CD4-positive, alpha-beta T cell (primary cell): ENCODE measurements at regions not wholly inside any gene's neighbourhood (a gene's known extent, or its start where the extent isn't known, plus 50 kb on each side); places are given as distances from the start of the nearest gene placed in this dataset.
A peak's percentile ranks its signal among the peaks of the same experiment; 100 is the strongest.
"Not testable (repeated sequence)": the region's sequence is repeated elsewhere in the genome, so short reads cannot be mapped to it uniquely, and the experiment has no call there.

Experiments used
- ATAC-seq: fragments of 200-7000 bp; cut with Tn5 transposase; one replicate; pipeline ENCODE4 v1.10.0; 2022; ENCODE audit warnings: mild to moderate bottlenecking; ENCODE audit not compliant: poor library complexity
- CTCF ChIA-PET: fragments of 350-600 bp; sonication (Branson Sonifier 250); formaldehyde crosslinking; loops from one replicate; lab custom pipeline; 2021; ENCODE audit warnings: antibody characterized with exemption, inconsistent platforms; lab: Charles Lee
- POLR2A ChIA-PET: fragments of 350-600 bp; sonication (Branson Sonifier 250); formaldehyde crosslinking; loops from one replicate; lab custom pipeline; 2021; ENCODE audit warnings: antibody characterized with exemption, inconsistent platforms; lab: Charles Lee
- DNase-seq, 14 experiments: peaks; one replicate each; pipeline ENCODE4 v3.0.0-alpha.2; 2013 to 2020; ENCODE audit warnings: mixed read lengths in 2 of 14
- H3K27ac ChIP-seq, 2 donors: one replicate each; pipeline versions ENCODE4 v1.5.1 to v1.7.0; 2013; ENCODE audit warnings: low read length in 2 of 2, low read depth in 1 of 2, mild to moderate bottlenecking in 1 of 2
- H3K27me3 ChIP-seq, 2 experiments: 1 replicate in 1 of 2; 2 replicates in 1 of 2; pipeline versions ENCODE4 v1.6.1 to v1.7.0; 2013; ENCODE audit warnings: low read length in 2 of 2, control low read depth in 1 of 2, mild to moderate bottlenecking in 1 of 2, moderate library complexity in 1 of 2; ENCODE audit not compliant: insufficient read depth in 2 of 2, control insufficient read depth in 1 of 2
- H3K36me3 ChIP-seq: one replicate; pipeline ENCODE4 v1.6.1; 2013; ENCODE audit warnings: low read length, control low read depth; ENCODE audit not compliant: insufficient read depth
- H3K4me1 ChIP-seq: one replicate; pipeline ENCODE4 v1.6.1; 2013; ENCODE audit warnings: low read length, control low read depth; ENCODE audit not compliant: insufficient read depth
- H3K4me3 ChIP-seq: one replicate; pipeline ENCODE4 v1.5.1; 2013; ENCODE audit warnings: mild to moderate bottlenecking, low read length, moderate library complexity
- H3K9me3 ChIP-seq, 2 experiments: 1 replicate in 1 of 2; 2 replicates in 1 of 2; pipeline versions ENCODE4 v1.6.1 to v1.7.0; 2013; ENCODE audit warnings: low read length in 2 of 2, mild to moderate bottlenecking in 2 of 2, control low read depth in 1 of 2, moderate library complexity in 1 of 2; ENCODE audit not compliant: control insufficient read depth in 1 of 2, insufficient read depth in 1 of 2
- H3K27ac Mint-ChIP-seq: one replicate; pipeline ENCODE4 v1.8.0; 2020; ENCODE audit warnings: mixed read lengths
- H3K27me3 Mint-ChIP-seq: one replicate; pipeline ENCODE4 v1.8.0; 2021; ENCODE audit warnings: mixed read lengths
- H3K36me3 Mint-ChIP-seq: one replicate; pipeline ENCODE4 v1.8.0; 2021; ENCODE audit warnings: low read depth, mixed read lengths
- H3K4me1 Mint-ChIP-seq: one replicate; pipeline ENCODE4 v1.8.0; 2021; ENCODE audit warnings: low read depth, mixed read lengths
- H3K4me3 Mint-ChIP-seq: one replicate; pipeline ENCODE4 v1.8.0; 2020; ENCODE audit warnings: mild to moderate bottlenecking, mixed read lengths
- H3K9me3 Mint-ChIP-seq: one replicate; pipeline ENCODE4 v1.8.0; 2020; ENCODE audit warnings: mixed read lengths
- intact Hi-C, 2 experiments: fragments of 100-400 bp; cut with DNase I in 1 of 2; cut with micrococcal nuclease in 1 of 2; formaldehyde crosslinking; loops; one replicate each; pipeline versions ENCODE4 v1.15.1 to v1.9.0; 2023 to 2025; cut with DNase I, micrococcal nuclease
- TF ChIP-seq, protein P1 (sequence below): fragments of 200-600 bp; IDR thresholded peaks from one replicate; pipeline ENCODE4 v1.8.0; 2022; ENCODE audit warnings: antibody characterized with exemption, mild to moderate bottlenecking

- peaks cover under 1% of the 10 kb centered on the region for H3K9me3 Mint-ChIP-seq
- peaks cover 6 to 9% of the 10 kb centered on the region in 2 experiments for H3K9me3 ChIP-seq
- ATAC-seq (no peak), DNase-seq (no peak)
- no peaks in the 10 kb centered on the region for H3K4me1 Mint-ChIP-seq
- H3K4me3 ChIP-seq, result no peak overlapping the region
- peaks cover 8% of the 10 kb centered on the region for H3K27me3 Mint-ChIP-seq
- no peak overlapping the region for H3K27ac Mint-ChIP-seq
- H3K27me3 ChIP-seq, result no peaks in the 10 kb centered on the region
- no peak overlapping the region for H3K27ac ChIP-seq
- ChIA-PET POLR2A (no interaction called here), CTCF (interaction anchor here (0.6 kb wide), 1 partner anchor 241 kb away, joined by 3 read pairs; no protein-coding TSS in a partner anchor)
- intact Hi-C loops, result no loop called here
- no peak overlapping the region for H3K4me3 Mint-ChIP-seq
- TF ChIP-seq, protein P1, sequence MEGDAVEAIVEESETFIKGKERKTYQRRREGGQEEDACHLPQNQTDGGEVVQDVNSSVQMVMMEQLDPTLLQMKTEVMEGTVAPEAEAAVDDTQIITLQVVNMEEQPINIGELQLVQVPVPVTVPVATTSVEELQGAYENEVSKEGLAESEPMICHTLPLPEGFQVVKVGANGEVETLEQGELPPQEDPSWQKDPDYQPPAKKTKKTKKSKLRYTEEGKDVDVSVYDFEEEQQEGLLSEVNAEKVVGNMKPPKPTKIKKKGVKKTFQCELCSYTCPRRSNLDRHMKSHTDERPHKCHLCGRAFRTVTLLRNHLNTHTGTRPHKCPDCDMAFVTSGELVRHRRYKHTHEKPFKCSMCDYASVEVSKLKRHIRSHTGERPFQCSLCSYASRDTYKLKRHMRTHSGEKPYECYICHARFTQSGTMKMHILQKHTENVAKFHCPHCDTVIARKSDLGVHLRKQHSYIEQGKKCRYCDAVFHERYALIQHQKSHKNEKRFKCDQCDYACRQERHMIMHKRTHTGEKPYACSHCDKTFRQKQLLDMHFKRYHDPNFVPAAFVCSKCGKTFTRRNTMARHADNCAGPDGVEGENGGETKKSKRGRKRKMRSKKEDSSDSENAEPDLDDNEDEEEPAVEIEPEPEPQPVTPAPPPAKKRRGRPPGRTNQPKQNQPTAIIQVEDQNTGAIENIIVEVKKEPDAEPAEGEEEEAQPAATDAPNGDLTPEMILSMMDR, result no peak
- no peaks in the 10 kb centered on the region for H3K36me3 Mint-ChIP-seq
- H3K36me3 ChIP-seq, result no peaks in the 10 kb centered on the region
- no peaks in the 10 kb centered on the region for H3K4me1 ChIP-seq
Measured at GRCh38 chr9:79431019-79431679, 140.6 kb upstream of the TLE4 start.

DNA sequence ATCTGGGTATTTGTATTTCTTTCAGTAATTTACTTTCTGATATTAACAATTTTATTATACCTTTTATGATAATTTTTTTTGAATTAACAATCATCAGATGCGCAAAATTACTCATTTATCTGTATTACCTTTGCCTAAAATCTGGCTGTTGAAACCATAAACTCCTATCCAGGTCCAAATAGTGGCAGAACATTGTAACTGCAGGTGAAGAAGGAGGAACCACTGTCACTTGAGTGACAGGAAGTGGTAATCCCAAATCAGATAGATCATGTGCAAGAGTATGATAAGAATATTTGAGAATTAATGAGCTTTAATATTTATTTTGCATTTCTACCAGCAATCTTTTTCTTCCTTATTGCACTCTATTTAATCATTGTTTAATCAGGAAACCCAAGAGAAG is 139.3 kb upstream of the TLE4 start:
- H3K4me1 ChIP-seq, result no peaks in the 10 kb centered on the region
- H3K27me3 ChIP-seq, result peaks cover 0 to 2% of the 10 kb centered on the region in 2 experiments
- Mint-ChIP-seq H3K4me1 (no peaks in the 10 kb centered on the region), H3K27ac (no peak overlapping the region), H3K4me3 (no peak overlapping the region), H3K27me3 (peaks cover 12% of the 10 kb centered on the region), H3K9me3 (no peaks in the 10 kb centered on the region), H3K36me3 (no peaks in the 10 kb centered on the region)
- DNase-seq, result peak in 2 of 14 experiments; percentile 2 to 4
- ATAC-seq, result no peak
- H3K27ac ChIP-seq, result no peak overlapping the region
- H3K4me3 ChIP-seq, result no peak overlapping the region
- intact Hi-C loops, result no loop called here
- POLR2A ChIA-PET, result interaction anchor here (0.9 kb wide), 1 partner anchor 140 kb away, joined by 3 read pairs; the partner anchor contains the start of gene TLE4
- TF ChIP-seq, protein P1, result no peak
- CTCF ChIA-PET, result no interaction called here
- H3K36me3 ChIP-seq, result no peaks in the 10 kb centered on the region
- H3K9me3 ChIP-seq, result no peaks in the 10 kb centered on the region

- Mint-ChIP-seq H3K9me3 (no peaks in the 10 kb centered on the region), H3K4me3 (no peak overlapping the region), H3K27ac (no peak overlapping the region), H3K4me1 (no peaks in the 10 kb centered on the region), H3K36me3 (no peaks in the 10 kb centered on the region), H3K27me3 (peaks cover 11% of the 10 kb centered on the region)
- intact Hi-C loops, result no loop called here
- no peak overlapping the region for H3K27ac ChIP-seq
- POLR2A ChIA-PET, result no interaction called here
- H3K36me3 ChIP-seq, result no peaks in the 10 kb centered on the region
- no peaks in the 10 kb centered on the region for H3K4me1 ChIP-seq
- CTCF ChIA-PET, result no interaction called here
- TF ChIP-seq, protein P1, result no peak
- no peak overlapping the region for H3K4me3 ChIP-seq
- H3K27me3 ChIP-seq, result peaks cover 0 to 2% of the 10 kb centered on the region in 2 experiments
- no peaks in the 10 kb centered on the region for H3K9me3 ChIP-seq
- no peak for ATAC-seq
- no peak for DNase-seq
Measured at GRCh38 chr9:79433703-79434102, 138.1 kb upstream of the TLE4 start.

DNA sequence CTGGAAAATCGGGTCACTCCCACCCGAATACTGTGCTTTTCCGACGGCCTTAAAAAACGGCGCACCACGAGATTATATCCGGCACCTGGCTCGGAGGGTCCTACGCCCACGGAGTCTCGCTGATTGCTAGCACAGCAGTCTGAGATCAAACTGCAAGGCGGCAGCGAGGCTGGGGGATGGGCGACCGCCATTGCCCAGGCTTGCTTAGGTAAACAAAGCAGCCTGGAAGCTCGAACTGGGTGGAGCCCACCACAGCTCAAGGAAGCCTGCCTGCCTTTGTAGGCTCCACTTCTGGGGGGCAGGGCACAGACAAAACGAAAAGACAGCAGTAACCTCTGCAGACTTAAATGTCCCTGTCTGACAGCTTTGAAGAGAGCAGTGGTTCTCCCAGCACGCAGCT is 132.5 kb upstream of the TLE4 start:
- not testable (repeated sequence) for H3K9me3 Mint-ChIP-seq
- peak overlapping the region; percentile 34 for H3K4me3 Mint-ChIP-seq

More for the DNA sequence above, 132.5 kb upstream of the TLE4 start:
- H3K36me3 ChIP-seq, intact Hi-C loops, CTCF ChIA-PET, H3K27me3 Mint-ChIP-seq, H3K9me3 ChIP-seq, H3K4me3 ChIP-seq, H3K27ac Mint-ChIP-seq, H3K4me1 Mint-ChIP-seq, H3K27me3 ChIP-seq, POLR2A ChIA-PET, H3K36me3 Mint-ChIP-seq, H3K27ac ChIP-seq, H3K4me1 ChIP-seq, ATAC-seq: not testable (repeated sequence)
- peak in 6 of 14 experiments; percentile 2 to 22 (median 8) for DNase-seq
